SK-N-SH treated with all-trans-retinoic acid at 6 μM for 48 hours (cell line): ENCODE measurements at regions not wholly inside any gene's neighbourhood (a gene's known extent, or its start where the extent isn't known, plus 50 kb on each side); places are given as distances from the start of the nearest gene placed in this dataset.

Experiments used
- ATAC-seq: fragments of 200-7000 bp; cut with Tn5 transposase; 3 replicates; pipeline ENCODE4 v1.9.1; 2020; ENCODE audit warnings: mild to moderate bottlenecking, moderate library complexity
- ARNTL ChIP-seq: fragments of 450-650 bp; formaldehyde crosslinking; IDR thresholded peaks from 2 replicates; pipeline ENCODE4 v1.5.0; 2020; ENCODE audit warnings: low read depth, mild to moderate bottlenecking, moderate library complexity, borderline replicate concordance
- BACH2 ChIP-seq: fragments of 250-450 bp; sonication (Bioruptor Pico); IDR thresholded peaks from 2 replicates; pipeline ENCODE4 v1.9.0; 2021; ENCODE audit warnings: mild to moderate bottlenecking, borderline replicate concordance
- CREB5 ChIP-seq: fragments of 250-450 bp; sonication (Bioruptor Pico); IDR thresholded peaks from 2 replicates; pipeline ENCODE4 v1.5.1; 2020; ENCODE audit warnings: low read depth, mild to moderate bottlenecking, moderate library complexity
- CSDC2 ChIP-seq: fragments of 250-450 bp; sonication (Bioruptor Pico); IDR thresholded peaks from 2 replicates; pipeline ENCODE4 v1.5.0; 2020; ENCODE audit warnings: mild to moderate bottlenecking, moderate library complexity
- CSRNP3 ChIP-seq: fragments of 250-450 bp; sonication (Bioruptor Pico); IDR thresholded peaks from 2 replicates; pipeline ENCODE4 v1.5.1; 2021; ENCODE audit warnings: mild to moderate bottlenecking, moderate library complexity
- ESRRG ChIP-seq: fragments of 250-450 bp; sonication (Bioruptor Pico); IDR thresholded peaks from 2 replicates; pipeline ENCODE4 v1.6.1; 2021; ENCODE audit warnings: mild to moderate bottlenecking
- GLIS3 ChIP-seq: fragments of 250-450 bp; sonication (Bioruptor Pico); IDR thresholded peaks from 2 replicates; pipeline ENCODE4 v1.5.0; 2020; ENCODE audit warnings: mild to moderate bottlenecking, moderate library complexity
- ISL1 ChIP-seq: fragments of 250-450 bp; sonication (Bioruptor Pico); IDR thresholded peaks from 2 replicates; pipeline ENCODE4 v2.1.2; 2022; ENCODE audit warnings: mild to moderate bottlenecking, moderate library complexity
- OSR1 ChIP-seq: fragments of 250-450 bp; sonication (Bioruptor Pico); IDR thresholded peaks from 2 replicates; pipeline ENCODE4 v1.8.0; 2022; ENCODE audit warnings: moderate library complexity, mild to moderate bottlenecking, inconsistent platforms
- PATZ1 ChIP-seq: fragments of 250-450 bp; sonication (Bioruptor Pico); IDR thresholded peaks from 2 replicates; pipeline ENCODE4 v1.8.0; 2020; ENCODE audit warnings: mild to moderate bottlenecking, moderate library complexity, borderline replicate concordance
- POU6F1 ChIP-seq: fragments of 250-450 bp; sonication (Bioruptor Pico); IDR thresholded peaks from 2 replicates; pipeline ENCODE4 v1.8.0; 2021; ENCODE audit warnings: low read depth, mild to moderate bottlenecking, moderate library complexity, borderline replicate concordance
- PPARA ChIP-seq: fragments of 250-450 bp; sonication (Bioruptor Pico); IDR thresholded peaks from 2 replicates; pipeline ENCODE4 v1.5.0; 2020; ENCODE audit warnings: mild to moderate bottlenecking, borderline replicate concordance
- RARB ChIP-seq: fragments of 250-450 bp; sonication (Bioruptor Pico); IDR thresholded peaks from 2 replicates; pipeline ENCODE4 v1.8.0; 2021; ENCODE audit warnings: mild to moderate bottlenecking, moderate library complexity
- SNAI2 ChIP-seq: fragments of 250-450 bp; sonication (Bioruptor Pico); IDR thresholded peaks from 2 replicates; pipeline ENCODE4 v1.5.0; 2020; ENCODE audit warnings: mild to moderate bottlenecking, moderate library complexity
- TCF4 ChIP-seq: fragments of 250-450 bp; sonication (Bioruptor Pico); IDR thresholded peaks from 2 replicates; pipeline ENCODE4 v1.8.0; 2021; ENCODE audit warnings: mild to moderate bottlenecking, moderate library complexity, borderline replicate concordance
- TOX ChIP-seq: fragments of 250-450 bp; sonication (Bioruptor Pico); IDR thresholded peaks from 2 replicates; pipeline ENCODE4 v1.8.0; 2021; ENCODE audit warnings: mild to moderate bottlenecking, moderate library complexity, borderline replicate concordance
- TSHZ2 ChIP-seq: fragments of 250-450 bp; sonication (Bioruptor Pico); IDR thresholded peaks from 2 replicates; pipeline ENCODE4 v1.5.0; 2020; ENCODE audit warnings: mild to moderate bottlenecking, moderate library complexity
- ZC3H10 ChIP-seq: fragments of 250-450 bp; sonication (Bioruptor Pico); IDR thresholded peaks from 2 replicates; pipeline ENCODE4 v1.5.1; 2021; ENCODE audit warnings: mild to moderate bottlenecking, moderate library complexity
- ZFP3 ChIP-seq: fragments of 250-450 bp; sonication (Bioruptor Pico); IDR thresholded peaks from 2 replicates; pipeline ENCODE4 v1.5.0; 2020; ENCODE audit warnings: mild to moderate bottlenecking, moderate library complexity
- ZFP30 ChIP-seq: fragments of 450-650 bp; formaldehyde crosslinking; IDR thresholded peaks from 2 replicates; pipeline ENCODE4 v1.5.0; 2022; ENCODE audit warnings: mild to moderate bottlenecking, moderate library complexity
- ZNF565 ChIP-seq: fragments of 450-650 bp; formaldehyde crosslinking; conservative IDR thresholded peaks from 2 replicates; pipeline ENCODE4 v1.5.0; 2020; ENCODE audit warnings: low read depth, mild to moderate bottlenecking, moderate library complexity
- ZNF70 ChIP-seq: fragments of 450-650 bp; formaldehyde crosslinking; IDR thresholded peaks from 2 replicates; pipeline ENCODE4 v1.5.0; 2020; ENCODE audit warnings: mild to moderate bottlenecking, moderate library complexity
- ZNF8 ChIP-seq: fragments of 450-650 bp; formaldehyde crosslinking; IDR thresholded peaks from 2 replicates; pipeline ENCODE4 v1.5.0; 2020; ENCODE audit warnings: mild to moderate bottlenecking, moderate library complexity

GRCh38 chr5:116905885-116906284, 331.3 kb upstream of the SEMA6A start:
- ATAC-seq: no peak
- TF ChIP-seq ZFP3 (CRISPR knock-in tag) (no peak), ZFP30 (CRISPR knock-in tag) (no peak), ESRRG (CRISPR knock-in tag) (no peak), RARB (CRISPR knock-in tag) (no peak), TCF4 (CRISPR knock-in tag) (no peak), ZNF565 (CRISPR knock-in tag) (no peak), CSDC2 (CRISPR knock-in tag) (no peak), BACH2 (CRISPR knock-in tag) (no peak), TOX (CRISPR knock-in tag) (no peak)

GRCh38 chr5:116900793-116901192, 326.2 kb upstream of the SEMA6A start:
- no peak for TF ChIP-seq ZNF565 (CRISPR knock-in tag)
- TF ChIP-seq ZNF70: no peak
- TF ChIP-seq ARNTL (CRISPR knock-in tag): no peak
- no peak for TF ChIP-seq CSDC2 (CRISPR knock-in tag)
- TF ChIP-seq CSRNP3: peak; percentile 21; the same call in 1 of the 2 replicates
- peak; percentile 99 for TF ChIP-seq ISL1
- 0 out of 2 replicates have a peak, but pooled peaks have one; percentile 28 for TF ChIP-seq ZFP3 (CRISPR knock-in tag)
- no peak for TF ChIP-seq ZC3H10 (CRISPR knock-in tag)
- no peak for TF ChIP-seq RARB (CRISPR knock-in tag)
- TF ChIP-seq GLIS3 (CRISPR knock-in tag): peak; percentile 91
- TF ChIP-seq TOX (CRISPR knock-in tag): no peak
- no peak for TF ChIP-seq PPARA (CRISPR knock-in tag)
- TF ChIP-seq CREB5: 0 out of 2 replicates have a peak, but pooled peaks have one; percentile 56
- no peak for TF ChIP-seq ESRRG (CRISPR knock-in tag)
- no peak for TF ChIP-seq ZNF8 (CRISPR knock-in tag)
- peak; percentile 65 for TF ChIP-seq TSHZ2 (CRISPR knock-in tag)
- TF ChIP-seq ZFP30 (CRISPR knock-in tag): no peak
- TF ChIP-seq PATZ1 (CRISPR knock-in tag): peak; percentile 47; the same call in 1 of the 2 replicates
- no peak for TF ChIP-seq OSR1 (CRISPR knock-in tag)
- TF ChIP-seq BACH2 (CRISPR knock-in tag): no peak
- TF ChIP-seq POU6F1 (CRISPR knock-in tag): no peak
- no peak for TF ChIP-seq TCF4 (CRISPR knock-in tag)
- peak; percentile 28; the same call in 1 of the 2 replicates for TF ChIP-seq SNAI2
- no peak for ATAC-seq
